Thymus (tissue), 11 donors: ENCODE measurements at regions not wholly inside any gene's neighbourhood (a gene's known extent, or its start where the extent isn't known, plus 50 kb on each side); places are given as distances from the start of the nearest gene placed in this dataset.

Experiments used
- DNase-seq, 9 donors: peaks; one replicate each; pipeline ENCODE4 v3.0.0-alpha.2; 2013; ENCODE audit warnings: low spot score in 9 of 9, low read depth in 6 of 9, missing footprints in 1 of 9
- H3K27ac ChIP-seq, 2 donors: one replicate each; pipeline ENCODE4 v1.5.1; 2013; ENCODE audit warnings: control low read depth in 1 of 2, low read depth in 1 of 2, low read length in 1 of 2, mild to moderate bottlenecking in 1 of 2, moderate library complexity in 1 of 2
- H3K27me3 ChIP-seq, 2 donors: one replicate each; pipeline ENCODE4 v1.5.1; 2013; ENCODE audit warnings: low read length in 1 of 2; ENCODE audit not compliant: control insufficient read depth in 2 of 2, insufficient read depth in 1 of 2
- H3K36me3 ChIP-seq, 2 donors: one replicate each; pipeline ENCODE4 v1.5.1; 2013; ENCODE audit warnings: low read length in 1 of 2, mild to moderate bottlenecking in 1 of 2, moderate library complexity in 1 of 2; ENCODE audit not compliant: control insufficient read depth in 2 of 2, insufficient read depth in 2 of 2
- H3K4me1 ChIP-seq, 2 donors: one replicate each; pipeline ENCODE4 v1.5.1; 2013; ENCODE audit warnings: low read length in 2 of 2; ENCODE audit not compliant: control insufficient read depth in 2 of 2, insufficient read depth in 2 of 2
- H3K4me3 ChIP-seq, 2 donors: one replicate each; pipeline ENCODE4 v1.5.1; 2013; ENCODE audit warnings: low read length in 2 of 2, control low read depth in 1 of 2, mild to moderate bottlenecking in 1 of 2
- H3K9me3 ChIP-seq, 2 donors: one replicate each; pipeline ENCODE4 v1.5.1; 2013; ENCODE audit warnings: low read length in 1 of 2, mild to moderate bottlenecking in 1 of 2; ENCODE audit not compliant: control insufficient read depth in 2 of 2, insufficient read depth in 1 of 2
- WGBS: extraction: QIAGEN DNeasy Blood & Tissue Kit; methylation state at CpG from one replicate; pipeline ENCODE4 v1.1.7; 2013; 5-methylcytosine and 5-hydroxymethylcytosine counted together
- donor health status: healthy.

DNA sequence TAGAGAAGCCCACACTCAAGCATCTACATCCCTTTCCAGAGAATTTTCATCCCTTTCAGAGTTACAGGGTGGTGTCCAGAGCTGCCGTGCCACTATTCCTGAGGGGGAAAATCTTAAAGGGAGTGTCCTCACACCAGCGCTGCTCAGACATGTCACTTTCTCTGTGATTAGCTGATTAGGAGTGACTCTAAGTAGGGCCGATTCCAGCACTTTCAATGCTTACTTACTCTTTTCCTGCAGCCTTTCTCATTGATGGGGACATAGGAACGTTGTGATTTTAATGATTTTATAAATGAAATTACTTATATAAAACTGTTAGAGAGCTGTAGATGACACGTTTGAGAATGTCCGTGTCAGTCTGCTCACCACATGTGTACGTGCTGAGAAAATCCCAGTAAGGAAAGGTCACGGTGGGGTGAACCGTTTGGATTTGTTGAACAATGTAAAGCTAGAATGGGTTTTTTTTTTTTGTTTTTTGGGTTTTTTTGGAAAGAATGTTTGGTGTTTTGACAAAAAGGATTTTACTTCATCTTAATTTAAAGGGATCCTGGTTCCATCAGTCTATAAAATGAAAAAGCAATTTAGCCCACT is 56.6 kb upstream of the SPATA13 start:
- Histone ChIP-seq H3K27me3 (no peaks in the 10 kb centered on the region), H3K27ac (no peak overlapping the region), H3K36me3 (no peaks in the 10 kb centered on the region), H3K4me3 (no peak overlapping the region), H3K4me1 (peaks cover 0 to 4% of the 10 kb centered on the region in 2 donors), H3K9me3 (no peaks in the 10 kb centered on the region)
- DNase-seq, result no peak
- 91% methylated on average over 9 of the region's 9 CpGs for WGBS

DNA sequence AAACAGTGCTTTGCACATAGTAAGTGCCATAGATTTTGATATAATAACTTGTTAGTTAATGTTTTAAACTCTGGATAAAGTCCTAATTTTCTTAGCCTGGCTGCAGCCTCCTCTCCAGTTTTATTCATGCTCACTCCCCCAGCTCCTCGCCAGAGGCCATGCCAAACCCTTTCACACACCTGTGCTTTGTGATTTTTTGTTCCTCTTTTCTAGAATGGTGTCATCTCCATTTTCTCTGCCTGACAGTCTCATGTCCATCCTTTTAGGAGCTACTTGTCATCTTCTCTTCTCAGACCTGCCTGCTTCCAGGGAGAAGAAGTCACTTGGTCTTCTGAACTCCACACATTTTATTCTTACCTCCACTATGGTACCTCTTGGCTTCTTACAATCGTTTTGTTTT is 55.8 kb upstream of the SPATA13 start:
- DNase-seq, result no peak
- 61% methylated on average over 2 of the region's 2 CpGs for WGBS
- Histone ChIP-seq H3K4me3 (no peak overlapping the region), H3K36me3 (no peaks in the 10 kb centered on the region), H3K4me1 (peaks cover 0 to 4% of the 10 kb centered on the region in 2 donors), H3K27ac (no peak overlapping the region), H3K27me3 (no peaks in the 10 kb centered on the region), H3K9me3 (no peaks in the 10 kb centered on the region)

DNA sequence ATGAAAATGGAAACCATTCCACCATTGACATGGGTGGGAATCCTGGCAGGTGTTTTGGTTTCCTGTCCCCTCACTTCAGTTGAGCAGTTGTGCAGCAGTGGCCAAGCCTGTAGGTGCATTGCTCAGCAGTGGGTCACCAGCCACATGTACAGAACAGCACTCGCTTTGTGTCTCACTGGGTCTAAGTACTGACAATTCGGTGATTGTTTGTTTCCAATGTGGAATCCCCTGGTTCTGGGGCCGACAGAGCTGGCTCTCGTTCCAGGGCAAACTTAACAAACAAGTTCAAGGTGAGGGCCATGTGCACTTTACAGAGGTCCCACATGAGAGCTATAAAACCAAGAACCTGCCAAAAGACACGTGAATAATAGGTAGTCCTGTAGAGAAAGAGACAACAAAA is 54.1 kb upstream of the SPATA13 start:
- Histone ChIP-seq H3K4me3 (no peak overlapping the region), H3K9me3 (no peaks in the 10 kb centered on the region), H3K4me1 (peaks cover 0 to 4% of the 10 kb centered on the region in 2 donors), H3K36me3 (no peaks in the 10 kb centered on the region), H3K27me3 (no peaks in the 10 kb centered on the region), H3K27ac (no peak overlapping the region)
- no peak for DNase-seq
- WGBS, result 87% methylated on average over 5 of the region's 5 CpGs

DNA sequence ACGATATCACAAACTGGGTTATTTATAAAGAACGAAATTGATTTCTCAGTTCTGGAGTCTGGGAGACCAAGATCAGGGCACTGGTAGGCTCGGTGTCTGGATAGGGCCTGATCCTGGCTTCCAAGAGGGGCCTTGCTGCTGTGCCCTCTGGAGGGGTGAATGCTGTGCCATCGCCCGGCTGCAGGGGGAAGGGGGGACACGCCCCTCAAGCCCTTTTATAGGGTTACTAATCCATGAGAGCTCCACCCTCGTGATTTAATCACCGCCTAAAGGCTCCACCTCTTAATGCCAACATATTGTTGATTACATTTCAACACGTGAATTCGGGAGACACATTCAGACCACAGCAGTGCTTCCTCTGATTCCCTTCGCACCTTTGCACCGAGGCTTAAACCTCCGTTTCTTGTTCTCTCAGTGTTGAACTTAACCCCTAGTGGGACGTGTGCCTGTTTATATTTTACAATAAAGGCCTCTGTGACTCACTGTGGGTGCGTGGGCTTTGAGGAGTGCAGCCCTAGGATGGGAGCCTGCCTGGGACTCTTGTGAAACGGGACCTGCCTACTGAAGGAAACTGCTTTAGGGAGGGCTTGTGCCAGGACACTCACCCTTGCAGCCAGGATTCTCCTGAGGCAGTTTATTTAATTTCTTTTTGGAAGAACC is 52.4 kb upstream of the SPATA13 start:
- Histone ChIP-seq H3K27ac (no peak overlapping the region), H3K27me3 (no peaks in the 10 kb centered on the region), H3K9me3 (no peaks in the 10 kb centered on the region), H3K4me1 (peaks cover 0 to 4% of the 10 kb centered on the region in 2 donors), H3K4me3 (no peak overlapping the region), H3K36me3 (no peaks in the 10 kb centered on the region)
- no peak for DNase-seq
- 92% methylated on average over 16 of the region's 16 CpGs for WGBS

DNA sequence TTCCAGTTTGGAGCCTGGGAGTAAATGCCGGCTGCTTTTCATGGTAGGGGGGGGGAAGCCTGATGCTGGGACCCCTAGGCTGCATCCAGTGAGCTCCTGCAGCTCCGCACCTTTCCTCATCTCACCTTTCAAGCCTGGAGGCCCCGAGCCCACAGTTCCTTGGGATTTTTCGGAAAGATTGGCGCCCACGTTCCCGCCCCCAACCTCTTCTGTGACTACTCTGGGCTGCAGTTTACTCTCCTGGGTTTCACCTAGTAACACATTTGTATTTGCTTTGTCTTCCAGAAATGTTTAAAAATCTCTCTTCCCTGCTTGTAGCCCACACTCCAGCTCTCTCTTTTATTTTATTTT is 51.9 kb upstream of the SPATA13 start:
- H3K36me3 ChIP-seq, result no peaks in the 10 kb centered on the region
- WGBS, result 97% methylated on average over 7 of the region's 7 CpGs

DNA sequence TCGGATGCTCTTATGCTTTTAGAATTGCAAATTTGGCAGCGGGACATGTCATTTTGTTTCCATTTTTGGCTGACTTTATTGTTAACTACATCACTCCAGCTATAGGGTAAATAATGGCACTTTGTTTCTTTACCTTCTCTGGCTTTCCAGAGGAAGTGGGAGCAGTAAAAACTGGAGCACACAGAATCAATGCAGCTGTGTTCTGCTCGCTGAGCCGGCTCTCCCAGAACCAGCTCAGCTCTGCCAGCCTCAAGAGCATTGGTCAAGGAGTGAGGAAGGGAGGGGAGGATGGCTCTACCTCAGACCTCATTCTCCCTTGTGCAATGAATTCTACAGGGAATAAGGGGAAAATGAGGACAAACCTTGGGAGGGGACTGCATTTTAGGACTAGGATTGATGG is 50.5 kb upstream of the SPATA13 start:
- Histone ChIP-seq H3K4me3 (no peak overlapping the region), H3K27me3 (no peaks in the 10 kb centered on the region), H3K4me1 (peaks cover 0 to 4% of the 10 kb centered on the region in 2 donors), H3K27ac (no peak overlapping the region), H3K9me3 (no peaks in the 10 kb centered on the region), H3K36me3 (no peaks in the 10 kb centered on the region)
- WGBS, result 79% methylated on average over 4 of the region's 4 CpGs
- DNase-seq, result no peak

More for the DNA sequence above, 51.9 kb upstream of the SPATA13 start:
- Histone ChIP-seq H3K27ac (no peak overlapping the region), H3K4me1 (peaks cover 0 to 4% of the 10 kb centered on the region in 2 donors), H3K27me3 (no peaks in the 10 kb centered on the region), H3K9me3 (no peaks in the 10 kb centered on the region), H3K4me3 (no peak overlapping the region)
- DNase-seq, result no peak
